CD4-positive, alpha-beta T cell (primary cell): ENCODE measurements at regions not wholly inside any gene's neighbourhood (a gene's known extent, or its start where the extent isn't known, plus 50 kb on each side); places are given as distances from the start of the nearest gene placed in this dataset.

Experiments used
- ATAC-seq: fragments of 200-7000 bp; cut with Tn5 transposase; one replicate; pipeline ENCODE4 v1.10.0; 2022; ENCODE audit warnings: mild to moderate bottlenecking; ENCODE audit not compliant: poor library complexity
- CTCF ChIA-PET: fragments of 350-600 bp; sonication (Branson Sonifier 250); formaldehyde crosslinking; loops from one replicate; lab custom pipeline; 2021; ENCODE audit warnings: antibody characterized with exemption, inconsistent platforms; lab: Charles Lee
- POLR2A ChIA-PET: fragments of 350-600 bp; sonication (Branson Sonifier 250); formaldehyde crosslinking; loops from one replicate; lab custom pipeline; 2021; ENCODE audit warnings: antibody characterized with exemption, inconsistent platforms; lab: Charles Lee
- DNase-seq, 14 experiments: peaks; one replicate each; pipeline ENCODE4 v3.0.0-alpha.2; 2013 to 2020; ENCODE audit warnings: mixed read lengths in 2 of 14
- H3K27ac ChIP-seq, 2 donors: one replicate each; pipeline versions ENCODE4 v1.5.1 to v1.7.0; 2013; ENCODE audit warnings: low read length in 2 of 2, low read depth in 1 of 2, mild to moderate bottlenecking in 1 of 2
- H3K27me3 ChIP-seq, 2 experiments: 1 replicate in 1 of 2; 2 replicates in 1 of 2; pipeline versions ENCODE4 v1.6.1 to v1.7.0; 2013; ENCODE audit warnings: low read length in 2 of 2, control low read depth in 1 of 2, mild to moderate bottlenecking in 1 of 2, moderate library complexity in 1 of 2; ENCODE audit not compliant: insufficient read depth in 2 of 2, control insufficient read depth in 1 of 2
- H3K36me3 ChIP-seq: one replicate; pipeline ENCODE4 v1.6.1; 2013; ENCODE audit warnings: low read length, control low read depth; ENCODE audit not compliant: insufficient read depth
- H3K4me1 ChIP-seq: one replicate; pipeline ENCODE4 v1.6.1; 2013; ENCODE audit warnings: low read length, control low read depth; ENCODE audit not compliant: insufficient read depth
- H3K4me3 ChIP-seq: one replicate; pipeline ENCODE4 v1.5.1; 2013; ENCODE audit warnings: mild to moderate bottlenecking, low read length, moderate library complexity
- H3K9me3 ChIP-seq, 2 experiments: 1 replicate in 1 of 2; 2 replicates in 1 of 2; pipeline versions ENCODE4 v1.6.1 to v1.7.0; 2013; ENCODE audit warnings: low read length in 2 of 2, mild to moderate bottlenecking in 2 of 2, control low read depth in 1 of 2, moderate library complexity in 1 of 2; ENCODE audit not compliant: control insufficient read depth in 1 of 2, insufficient read depth in 1 of 2
- H3K27ac Mint-ChIP-seq: one replicate; pipeline ENCODE4 v1.8.0; 2020; ENCODE audit warnings: mixed read lengths
- H3K27me3 Mint-ChIP-seq: one replicate; pipeline ENCODE4 v1.8.0; 2021; ENCODE audit warnings: mixed read lengths
- H3K36me3 Mint-ChIP-seq: one replicate; pipeline ENCODE4 v1.8.0; 2021; ENCODE audit warnings: low read depth, mixed read lengths
- H3K4me1 Mint-ChIP-seq: one replicate; pipeline ENCODE4 v1.8.0; 2021; ENCODE audit warnings: low read depth, mixed read lengths
- H3K4me3 Mint-ChIP-seq: one replicate; pipeline ENCODE4 v1.8.0; 2020; ENCODE audit warnings: mild to moderate bottlenecking, mixed read lengths
- H3K9me3 Mint-ChIP-seq: one replicate; pipeline ENCODE4 v1.8.0; 2020; ENCODE audit warnings: mixed read lengths
- CTCF ChIP-seq: fragments of 200-600 bp; IDR thresholded peaks from one replicate; pipeline ENCODE4 v1.8.0; 2022; ENCODE audit warnings: antibody characterized with exemption, mild to moderate bottlenecking
- intact Hi-C, 2 experiments: fragments of 100-400 bp; cut with DNase I in 1 of 2; cut with micrococcal nuclease in 1 of 2; formaldehyde crosslinking; loops; one replicate each; pipeline versions ENCODE4 v1.15.1 to v1.9.0; 2023 to 2025; cut with DNase I, micrococcal nuclease

- Histone ChIP-seq H3K9me3 (peaks cover 0 to 5% of the 10 kb centered on the region in 2 experiments), H3K27me3 (peaks cover 0 to 2% of the 10 kb centered on the region in 2 experiments), H3K27ac (no peak overlapping the region), H3K4me1 (no peaks in the 10 kb centered on the region), H3K36me3 (no peaks in the 10 kb centered on the region), H3K4me3 (no peak overlapping the region)
- H3K27ac Mint-ChIP-seq, result no peak overlapping the region
- TF ChIP-seq CTCF, result no peak
- DNase-seq, result peak in 1 of 14 experiments; percentile 20
- intact Hi-C loops, result no loop called here
- no peaks in the 10 kb centered on the region for H3K4me1 Mint-ChIP-seq
- CTCF ChIA-PET, result no interaction called here
- peaks cover 3% of the 10 kb centered on the region for H3K9me3 Mint-ChIP-seq
- POLR2A ChIA-PET, result no interaction called here
- no peak overlapping the region for H3K4me3 Mint-ChIP-seq
- H3K36me3 Mint-ChIP-seq, result no peaks in the 10 kb centered on the region
- no peak for ATAC-seq
- H3K27me3 Mint-ChIP-seq, result peaks cover 27% of the 10 kb centered on the region
Measured at GRCh38 chr20:24778585-24779031, 170.5 kb upstream of the CST7 start.

GRCh38 chr20:24779131-24779530 lies 169.9 kb upstream of the CST7 start:
- Mint-ChIP-seq H3K4me1 (no peaks in the 10 kb centered on the region), H3K27ac (no peak overlapping the region), H3K9me3 (peaks cover 3% of the 10 kb centered on the region), H3K36me3 (no peaks in the 10 kb centered on the region), H3K27me3 (peaks cover 23% of the 10 kb centered on the region), H3K4me3 (no peak overlapping the region)
- DNase-seq (no peak), ATAC-seq (no peak)
- no peaks in the 10 kb centered on the region for H3K36me3 ChIP-seq
- peaks cover 0 to 2% of the 10 kb centered on the region in 2 experiments for H3K27me3 ChIP-seq
- CTCF ChIA-PET, result no interaction called here
- intact Hi-C loops, result no loop called here
- no peak overlapping the region for H3K4me3 ChIP-seq
- H3K4me1 ChIP-seq, result no peaks in the 10 kb centered on the region
- H3K27ac ChIP-seq, result no peak overlapping the region
- TF ChIP-seq CTCF, result no peak
- POLR2A ChIA-PET, result no interaction called here
- peaks cover 0 to 5% of the 10 kb centered on the region in 2 experiments for H3K9me3 ChIP-seq

- Histone ChIP-seq H3K9me3 (peaks cover 0 to 5% of the 10 kb centered on the region in 2 experiments), H3K36me3 (no peaks in the 10 kb centered on the region), H3K27ac (no peak overlapping the region), H3K4me3 (no peak overlapping the region), H3K27me3 (peaks cover 0 to 2% of the 10 kb centered on the region in 2 experiments), H3K4me1 (no peaks in the 10 kb centered on the region)
- CTCF ChIA-PET, result no interaction called here
- POLR2A ChIA-PET, result no interaction called here
- Mint-ChIP-seq H3K4me3 (no peak overlapping the region), H3K36me3 (no peaks in the 10 kb centered on the region), H3K4me1 (no peaks in the 10 kb centered on the region), H3K9me3 (peaks cover 3% of the 10 kb centered on the region), H3K27ac (no peak overlapping the region), H3K27me3 (peaks cover 20% of the 10 kb centered on the region)
- no peak for ATAC-seq
- intact Hi-C loops, result loop anchor here in 1 of 2 experiments (5.0 kb wide), 1 partner anchor 843 kb away; no protein-coding TSS in a partner anchor
- TF ChIP-seq CTCF, result no peak
- DNase-seq, result peak in 1 of 14 experiments; percentile 16
Measured at GRCh38 chr20:24779946-24780345, 169.1 kb upstream of the CST7 start.
